DMS153 treated with DMSO at 0.1 percent for 48 hours (cell line): ENCODE measurements at regions not wholly inside any gene's neighbourhood (a gene's known extent, or its start where the extent isn't known, plus 50 kb on each side); places are given as distances from the start of the nearest gene placed in this dataset.

ENCODE experiments used
- DNase-seq: peaks from one replicate; lab custom pipeline; 2025; ENCODE audit not compliant: unreplicated experiment; lab: John Stamatoyannopoulos, UW

DNA sequence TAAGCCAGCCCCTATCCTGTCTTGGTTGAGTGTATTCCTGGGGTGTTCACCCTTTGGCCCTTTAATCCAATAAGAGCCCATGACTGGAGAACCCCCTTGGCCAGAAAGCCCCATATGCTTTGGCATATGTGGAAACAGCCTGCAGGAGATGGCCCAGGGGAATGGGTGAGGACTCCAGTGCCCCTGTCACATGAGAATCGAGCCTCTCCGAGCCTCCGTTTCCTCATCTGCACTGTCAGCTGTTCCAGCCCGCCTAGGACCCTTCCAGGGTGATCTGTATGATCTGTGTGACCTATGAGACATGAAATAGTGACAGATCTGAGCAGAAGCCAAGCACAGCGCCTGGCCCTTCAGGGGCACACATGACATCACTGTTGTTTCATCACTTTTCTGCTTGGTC, 300.7 kb downstream of the ZNF536 start:
- no peak for DNase-seq

DNA sequence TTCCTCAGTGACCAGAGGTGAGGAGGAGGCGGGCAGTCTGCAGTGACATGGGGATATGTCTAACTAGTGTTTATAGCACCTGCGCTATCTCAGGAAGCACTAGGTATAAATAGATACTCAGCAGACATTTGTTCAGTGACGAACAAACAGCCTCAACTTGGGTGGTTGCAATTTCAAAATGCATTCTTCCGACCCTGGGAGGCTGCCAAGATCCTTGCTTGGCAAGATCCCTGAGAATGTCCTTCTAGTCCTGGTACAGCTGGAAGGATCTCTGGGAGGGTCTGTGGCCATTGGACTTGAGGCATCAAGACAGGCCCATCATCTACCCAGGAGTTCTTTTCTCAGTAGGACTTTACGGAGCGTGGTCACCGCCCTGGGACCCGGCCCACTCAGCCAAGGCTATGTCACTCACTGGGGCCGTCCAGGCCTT, 299.5 kb downstream of the ZNF536 start:
- no peak for DNase-seq

DNA sequence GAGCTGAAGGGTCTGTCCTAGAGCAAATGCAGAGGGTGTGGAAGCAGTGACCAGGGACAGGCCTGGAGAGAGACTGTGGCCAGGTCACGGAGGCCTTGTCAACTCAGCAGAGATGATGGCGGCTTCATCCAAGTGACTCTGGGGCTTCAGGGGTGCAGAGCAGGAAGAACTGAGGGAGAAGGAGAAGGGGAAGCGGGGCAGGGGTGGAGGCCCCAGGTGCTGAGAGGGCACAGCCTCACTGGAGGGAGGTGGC, 299.1 kb downstream of the ZNF536 start:
- no peak for DNase-seq

DNA sequence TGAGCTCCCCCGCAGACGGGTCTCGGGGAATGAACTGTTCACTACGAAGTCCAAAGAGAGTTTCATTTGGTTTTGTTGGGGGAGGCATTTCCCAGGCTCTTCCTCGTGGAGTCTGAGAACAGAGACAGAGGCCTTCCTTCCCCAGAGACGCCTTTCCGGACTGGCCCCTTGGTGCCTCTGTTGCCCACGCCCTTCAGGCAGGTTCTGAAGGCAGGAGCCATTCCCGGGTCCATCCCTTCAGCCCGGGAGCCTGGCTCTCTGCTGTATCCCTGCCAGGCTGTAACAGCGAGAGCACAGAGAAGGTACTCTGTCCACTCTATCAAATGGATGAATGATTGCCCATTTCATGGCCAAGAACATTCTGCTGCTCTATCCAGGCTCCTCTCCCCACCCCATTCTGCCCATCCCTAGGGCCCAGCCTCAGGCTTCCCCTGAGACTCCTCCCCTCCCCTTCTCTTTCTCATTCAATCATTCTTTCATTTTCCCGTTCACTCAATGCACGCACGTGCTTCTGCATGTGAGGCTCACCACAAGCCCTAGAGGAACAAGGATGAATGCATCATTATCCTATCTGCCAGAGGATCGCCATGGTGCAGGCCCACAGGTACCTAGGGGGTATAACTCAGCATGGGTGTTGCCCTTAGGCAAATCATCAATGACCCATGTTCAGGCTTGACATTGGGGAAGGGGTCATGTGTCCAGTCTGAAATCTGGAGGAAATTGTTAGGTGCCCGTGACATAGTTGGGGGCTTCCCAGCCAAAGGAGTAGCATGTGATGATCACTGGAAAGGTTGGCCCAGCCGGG, 298.6 kb downstream of the ZNF536 start:
- no peak for DNase-seq

DNA sequence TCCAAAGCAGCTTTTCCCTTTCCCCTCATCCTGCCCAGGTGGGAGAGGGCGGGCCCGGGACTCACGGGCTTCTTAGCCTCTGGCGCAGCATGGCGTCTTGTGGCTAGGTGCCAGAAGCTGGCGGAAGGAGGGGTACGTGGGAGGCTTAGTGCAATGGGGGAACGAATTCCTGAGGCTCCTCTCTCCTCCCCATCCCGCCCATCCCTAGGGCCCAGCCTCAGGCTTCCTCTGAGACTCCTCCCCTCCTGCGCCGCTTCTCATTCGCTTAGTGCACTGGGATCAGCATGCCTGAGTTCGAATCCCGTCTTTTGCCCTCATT, 297.8 kb downstream of the ZNF536 start:
- DNase-seq: no peak

DNA sequence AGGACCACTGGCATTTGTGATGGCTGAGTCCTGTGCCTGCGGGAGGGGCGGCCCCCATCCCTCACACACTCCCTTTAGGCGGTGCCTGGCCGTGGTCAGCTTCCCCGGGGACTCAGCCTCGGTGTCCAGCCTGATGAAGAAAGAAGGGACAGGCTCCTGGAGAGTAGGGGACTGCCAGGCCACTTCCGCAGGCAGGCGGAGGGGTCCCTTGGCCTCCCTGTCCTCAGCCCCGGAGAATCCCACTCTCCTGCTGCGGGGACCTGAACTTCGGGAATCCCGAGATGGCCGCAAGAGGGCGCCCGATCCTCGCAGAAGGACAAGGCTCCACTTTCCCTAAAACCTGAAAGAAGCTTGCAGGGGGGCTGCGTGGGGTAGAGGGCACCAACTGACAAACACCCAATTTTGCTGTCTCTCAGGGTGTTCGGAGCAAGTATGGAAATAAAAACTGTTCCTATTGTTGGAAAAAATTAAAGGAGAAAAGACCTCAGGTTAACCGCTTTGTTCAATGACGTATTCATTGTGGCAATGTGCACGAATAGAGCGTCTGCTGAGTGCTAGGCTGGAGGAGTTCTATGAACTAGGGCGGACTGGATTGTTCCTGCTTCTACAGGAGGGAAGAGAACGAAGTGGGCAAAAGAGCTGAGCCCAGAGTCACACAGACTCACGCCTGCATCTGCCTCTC, 297.3 kb downstream of the ZNF536 start:
- no peak for DNase-seq

DNA sequence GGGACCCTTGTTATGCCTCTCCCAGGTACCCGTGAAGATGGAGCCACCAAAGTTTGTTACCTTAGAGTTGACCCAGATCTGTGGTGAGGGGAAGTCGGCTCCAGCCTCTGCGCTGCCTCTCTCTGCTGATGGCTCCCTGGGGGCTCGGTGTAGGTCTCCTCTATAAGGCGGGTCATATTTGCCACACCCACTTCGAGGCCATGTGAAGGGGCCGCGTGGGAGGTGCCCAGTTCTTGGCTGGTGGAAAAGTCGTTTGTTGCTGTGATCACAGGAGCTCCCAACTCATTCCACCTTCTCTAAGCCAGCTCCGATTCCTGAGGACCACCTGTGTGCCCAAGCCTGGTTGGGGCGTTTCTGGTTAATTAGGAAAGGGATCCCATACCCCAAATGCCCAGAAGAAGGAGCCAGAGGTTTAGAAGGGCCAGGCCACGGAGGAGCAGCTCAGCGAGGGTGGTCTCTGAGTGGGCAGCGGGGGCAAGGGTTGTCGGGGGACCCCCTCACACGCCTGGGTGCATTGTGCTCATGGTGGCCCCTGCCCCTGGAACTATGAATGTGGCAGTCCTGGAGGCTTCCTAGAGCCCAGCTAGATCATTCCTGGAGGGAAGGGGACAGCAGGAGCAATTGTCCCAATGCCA, 296.5 kb downstream of the ZNF536 start:
- no peak for DNase-seq

DNA sequence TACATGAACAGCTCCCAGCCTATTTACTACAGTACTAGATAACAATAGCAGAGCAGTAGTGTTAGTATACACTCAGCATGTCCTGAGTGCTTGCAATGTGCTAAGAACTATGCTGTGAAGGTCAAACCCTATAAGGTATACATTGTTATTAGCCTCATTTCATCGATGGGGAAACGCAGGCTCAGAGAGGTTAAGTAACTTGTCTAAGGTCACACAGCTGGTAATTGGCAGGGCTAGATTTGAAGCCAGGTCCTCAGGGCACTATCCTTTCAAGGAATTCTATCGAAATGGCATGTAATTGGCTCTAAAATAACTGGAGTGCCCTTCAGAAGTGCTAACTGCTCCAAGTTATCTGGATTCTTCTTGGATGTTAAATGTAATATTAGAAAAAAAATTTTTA, 295.6 kb downstream of the ZNF536 start:
- no peak for DNase-seq

DNA sequence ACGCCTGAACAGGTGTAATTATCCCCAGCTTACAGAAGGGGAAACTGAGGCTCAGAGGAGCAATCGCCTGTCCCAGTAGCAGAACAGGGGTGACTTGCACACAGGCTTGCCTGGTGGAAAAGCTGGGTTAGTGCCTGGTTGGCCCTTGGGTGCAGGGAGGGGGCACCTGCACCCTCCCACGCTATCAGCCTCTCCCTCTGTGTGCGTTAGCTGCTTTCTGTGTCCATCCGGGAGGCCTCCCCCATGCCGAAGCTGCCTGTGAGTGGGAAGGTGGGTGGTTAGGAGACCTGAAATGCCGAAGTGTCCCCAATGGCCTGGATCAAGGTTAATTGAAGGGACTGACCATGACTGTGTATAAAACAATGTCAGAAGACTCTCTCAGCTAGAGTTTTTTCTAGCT, 295.0 kb downstream of the ZNF536 start:
- no peak for DNase-seq

DNA sequence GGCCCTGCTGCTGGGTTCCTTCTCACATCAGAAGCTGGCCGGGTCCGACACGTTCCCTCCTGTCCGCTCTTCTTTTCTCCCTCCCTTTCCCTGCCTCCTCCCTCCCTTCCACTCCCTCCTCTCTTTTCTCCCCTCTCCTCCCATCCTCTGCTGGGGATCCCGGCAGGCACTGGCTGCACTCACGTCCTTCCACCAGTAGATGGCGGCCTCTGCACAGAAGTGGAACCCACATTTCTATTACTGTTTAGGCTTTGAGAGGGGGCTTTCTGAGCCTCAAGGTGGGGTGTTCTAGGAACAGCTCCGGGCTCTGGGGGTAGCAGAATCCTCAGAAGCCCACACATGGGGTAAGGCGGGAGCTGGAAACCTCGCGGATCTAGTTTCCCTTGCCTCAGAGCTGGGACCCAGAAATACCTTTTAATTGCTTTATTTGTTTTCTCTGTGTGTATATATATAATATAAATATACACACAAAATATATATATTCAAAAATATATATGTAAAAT, 294.2 kb downstream of the ZNF536 start:
- peak; percentile 9 for DNase-seq

DNA sequence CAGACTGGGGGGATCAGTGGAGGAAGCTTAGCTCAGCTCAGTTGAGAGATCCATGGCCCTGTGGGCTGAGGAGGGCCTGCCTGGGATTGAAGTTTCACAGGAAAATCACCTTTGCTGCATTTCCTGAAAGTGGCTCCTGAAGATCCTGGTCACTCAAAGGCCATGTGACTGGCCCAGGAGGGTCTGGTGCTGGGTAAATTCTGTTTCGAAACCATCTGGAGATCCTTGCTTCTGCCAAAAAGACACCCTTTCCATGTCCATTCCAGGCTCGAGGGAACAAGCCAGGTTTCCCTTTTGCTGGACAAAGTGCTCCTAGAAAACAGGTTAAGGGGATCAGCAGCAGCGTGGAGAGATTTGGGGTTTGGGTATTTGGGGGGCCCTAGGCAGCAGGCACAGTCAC, 293.3 kb downstream of the ZNF536 start:
- no peak for DNase-seq

DNA sequence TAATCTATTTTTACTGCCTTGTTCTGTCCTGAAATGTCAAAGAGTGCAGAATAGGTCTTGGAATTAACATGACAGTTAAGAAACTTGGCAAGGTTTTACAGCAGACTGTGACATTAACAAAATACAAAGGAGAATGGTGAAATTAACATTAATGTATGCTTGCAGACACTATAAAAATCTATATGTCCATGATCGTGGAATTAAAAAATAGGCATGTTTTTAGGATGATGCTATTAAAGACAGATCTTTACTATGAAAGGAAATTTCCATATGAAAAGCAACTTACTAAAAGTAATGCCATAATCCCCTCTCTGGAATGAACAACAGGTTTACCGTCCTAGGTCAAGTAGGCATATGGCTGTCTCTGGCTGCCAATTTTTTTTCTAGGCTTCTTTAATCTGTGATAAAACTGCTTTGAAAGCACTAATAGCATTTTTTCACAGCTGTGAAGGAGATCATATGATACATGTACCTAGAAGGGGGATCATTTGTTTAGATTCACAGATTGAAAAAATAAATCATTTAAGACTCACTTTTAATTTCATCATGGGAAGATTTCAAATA, 291.5 kb downstream of the ZNF536 start:
- DNase-seq: no peak

DNA sequence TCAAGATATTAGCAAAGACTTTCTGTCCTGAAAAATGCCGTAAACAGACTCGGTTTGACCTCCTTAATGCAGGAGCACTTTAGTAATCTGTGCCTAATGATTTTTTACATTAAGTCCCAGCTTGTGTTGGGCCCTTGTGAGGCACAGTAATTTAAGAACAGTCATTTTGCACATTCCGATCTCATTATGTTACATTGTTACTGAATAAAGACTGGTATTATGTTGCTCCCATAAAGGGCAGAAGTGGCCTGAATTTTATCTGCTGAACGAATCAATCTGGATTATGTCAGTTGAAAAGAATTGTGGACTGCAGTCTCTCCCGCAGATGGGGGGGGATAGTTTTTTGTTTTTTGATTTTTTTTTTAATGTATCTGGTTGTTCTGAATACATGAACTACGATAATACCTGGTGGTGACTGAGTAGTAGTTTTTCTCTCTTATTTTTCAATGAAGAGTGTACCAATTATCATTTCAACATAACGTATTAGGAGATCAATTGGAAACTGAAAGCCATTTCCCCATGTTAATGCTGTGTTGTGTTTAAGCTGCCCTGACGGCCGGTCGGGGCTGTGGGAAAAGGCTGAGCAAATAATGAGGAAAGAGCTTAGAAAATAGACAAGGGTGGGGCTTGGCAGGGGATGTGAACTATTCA, 290.2 kb downstream of the ZNF536 start:
- DNase-seq: no peak

DNA sequence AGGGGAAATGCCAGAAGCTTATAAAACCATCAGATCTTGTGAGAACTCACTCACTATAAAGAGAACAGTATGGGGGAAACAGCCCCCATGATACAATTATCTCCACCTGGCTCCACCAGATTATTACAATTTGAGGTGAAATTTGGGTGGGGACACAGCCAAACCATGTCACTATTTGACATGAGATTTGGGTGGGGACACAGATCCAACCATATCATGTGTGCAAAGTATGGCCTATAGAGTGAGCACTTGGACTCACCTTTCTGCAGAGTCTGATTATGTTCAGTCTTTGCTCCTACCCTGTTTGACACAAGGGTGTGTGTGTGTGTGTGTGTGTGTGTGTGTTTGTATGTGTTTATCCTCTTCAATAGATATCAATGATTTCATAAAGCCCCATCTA, 287.5 kb downstream of the ZNF536 start:
- no peak for DNase-seq

DNA sequence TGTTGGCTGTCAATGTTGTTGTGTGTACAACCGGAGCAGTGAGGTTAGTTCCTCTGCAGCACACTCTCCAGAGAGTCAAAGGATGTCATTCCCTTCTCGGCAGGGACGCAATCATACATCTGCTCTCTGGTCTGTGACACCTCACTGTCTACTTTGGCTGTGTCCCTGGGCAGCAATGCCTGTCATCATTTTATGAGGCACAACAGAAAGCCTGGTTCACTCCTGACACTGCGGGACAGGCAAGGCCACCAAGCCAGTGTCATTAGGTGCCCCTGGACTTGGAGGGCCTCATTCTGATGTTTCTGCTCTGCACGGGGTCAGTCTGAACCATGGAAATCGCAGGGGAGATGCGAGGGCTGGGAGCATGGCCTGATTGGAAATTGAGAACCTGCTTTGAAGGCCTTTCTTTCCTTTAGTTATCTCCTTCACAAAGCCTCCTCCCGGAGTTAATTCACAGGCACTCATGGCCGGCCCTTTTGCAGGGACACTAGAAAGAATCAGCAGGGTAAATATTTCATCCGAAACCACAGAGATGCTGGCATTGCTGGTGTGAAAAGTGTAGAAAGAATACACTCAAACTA, 284.4 kb downstream of the ZNF536 start:
- no peak for DNase-seq

DNA sequence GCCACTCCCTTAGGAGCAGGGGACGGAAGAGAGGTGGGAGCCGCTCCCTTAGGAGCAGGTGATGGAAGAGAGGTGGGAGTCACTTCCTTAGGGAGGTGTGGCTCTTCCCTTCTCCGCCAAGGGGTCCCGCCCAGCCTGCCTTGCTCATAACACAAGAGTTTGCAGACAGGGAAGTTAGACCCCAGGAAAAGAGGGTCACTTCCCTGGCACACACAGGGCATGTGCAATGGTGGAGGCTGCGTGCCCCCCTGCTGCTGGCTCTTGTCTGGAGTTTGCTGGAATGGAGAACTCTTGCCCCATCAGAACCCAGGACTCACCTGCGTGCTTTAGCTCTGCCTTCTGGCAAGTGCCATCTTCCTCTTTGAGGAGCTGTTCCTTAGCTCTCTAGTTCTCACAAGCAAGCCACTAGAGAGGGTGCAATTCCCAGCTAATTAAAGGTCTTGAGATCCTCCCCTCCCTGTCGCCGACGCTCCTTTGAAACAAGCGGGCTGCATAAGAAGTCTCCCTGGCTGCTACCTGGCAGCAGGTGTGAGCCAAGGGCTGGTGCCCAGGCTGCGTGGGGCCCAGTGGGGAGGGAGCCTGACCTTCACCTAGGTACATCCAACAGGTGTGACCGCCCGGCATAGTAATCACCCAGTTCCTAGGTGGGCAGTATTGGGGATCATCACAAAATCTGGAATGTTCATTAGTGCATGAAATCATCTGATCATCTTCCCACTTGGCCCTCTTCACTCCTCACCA, 281.6 kb downstream of the ZNF536 start:
- DNase-seq: no peak

DNA sequence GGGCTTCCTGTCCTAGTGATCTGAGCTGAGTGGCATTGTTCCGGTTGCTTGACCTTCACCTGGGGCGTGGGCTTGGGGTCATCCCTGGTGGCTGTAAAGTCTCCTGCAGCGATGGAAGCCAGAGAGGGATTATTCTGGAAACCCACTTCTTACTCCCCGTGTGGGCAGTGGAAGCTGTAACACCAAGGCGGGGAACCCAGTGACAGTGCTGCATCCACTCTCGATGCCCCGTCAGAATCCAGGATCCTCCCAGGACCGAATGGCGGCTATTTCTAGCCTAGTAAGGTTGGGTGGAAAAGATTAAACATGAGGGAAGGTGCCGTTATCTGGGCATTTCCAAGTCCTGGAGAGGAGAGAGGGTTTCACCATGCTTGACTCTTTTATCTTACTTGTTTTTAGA, 280.6 kb downstream of the ZNF536 start:
- DNase-seq: no peak

DNA sequence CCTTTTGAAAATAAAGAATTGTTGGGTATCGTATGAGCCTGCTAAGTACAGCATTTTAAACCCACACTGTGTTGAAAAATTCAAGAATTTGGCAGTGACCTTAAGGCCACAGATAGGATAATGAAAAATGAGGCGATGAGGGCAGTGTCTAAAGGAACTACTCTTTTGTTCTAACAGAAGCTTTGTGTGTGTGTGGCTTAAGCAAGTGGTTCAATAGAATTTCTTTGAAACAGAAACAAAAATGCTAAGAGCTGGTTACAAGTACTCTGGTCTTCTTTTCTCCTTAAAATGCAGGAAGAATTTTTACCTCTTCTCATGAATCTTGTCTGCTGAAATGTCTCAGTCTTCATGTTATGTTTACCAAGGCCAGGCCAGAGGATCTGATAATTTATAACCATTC, 279.5 kb downstream of the ZNF536 start:
- no peak for DNase-seq

DNA sequence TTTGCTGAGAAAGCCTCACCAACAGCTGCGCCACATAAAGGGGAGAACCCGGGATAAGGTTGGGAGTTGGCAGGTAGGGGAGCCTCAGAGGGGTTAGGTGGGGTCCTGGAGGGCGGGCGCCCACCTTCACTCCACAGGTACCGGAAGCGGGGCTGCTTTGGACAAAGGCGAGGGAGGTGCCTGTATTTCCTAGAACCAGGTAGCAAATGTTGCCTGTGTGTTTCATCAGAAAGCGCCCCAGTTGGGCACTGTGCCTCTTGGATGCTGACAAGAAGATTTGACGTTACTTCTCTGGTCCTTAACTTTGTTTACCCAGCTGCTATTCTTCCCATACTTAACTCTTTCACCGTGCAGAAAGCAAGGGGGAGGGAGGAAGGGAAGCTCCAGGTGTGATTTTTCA, 278.9 kb downstream of the ZNF536 start:
- no peak for DNase-seq

DNA sequence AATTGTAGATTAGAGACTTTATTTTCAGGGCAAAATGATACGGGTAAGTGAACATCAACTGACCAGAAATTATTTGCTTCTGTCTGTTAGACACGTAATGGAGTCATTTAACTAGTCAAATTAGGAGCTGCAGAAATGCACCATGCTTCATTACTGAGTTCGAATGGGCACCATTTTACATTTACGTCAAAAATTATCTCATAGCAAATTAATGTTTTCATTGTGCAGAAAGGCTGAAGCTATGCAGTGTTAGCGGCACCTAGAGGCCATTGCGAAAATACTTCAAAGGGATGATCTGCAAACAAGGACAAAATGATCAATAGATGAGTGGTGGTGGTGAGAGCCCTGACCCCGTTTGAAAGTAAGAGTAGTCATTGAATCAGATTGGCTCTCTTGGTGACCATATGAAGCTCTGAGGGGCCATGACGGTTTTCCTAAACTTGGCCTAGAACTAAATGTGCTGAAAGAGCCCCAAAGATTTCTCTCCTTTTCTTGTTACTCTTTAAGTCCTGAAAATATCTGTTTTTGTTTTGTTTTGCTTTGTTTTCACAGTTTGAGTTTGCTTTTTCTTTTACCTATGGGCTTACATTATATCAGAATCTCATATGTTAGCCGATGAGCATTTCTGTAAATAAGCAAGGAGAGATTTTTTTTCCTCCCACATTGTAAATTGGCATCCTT, 277.9 kb downstream of the ZNF536 start:
- DNase-seq: peak; percentile 35
